ENCODE measurements at regions not wholly inside any gene's neighbourhood (a gene's known extent, or its start where the extent isn't known, plus 50 kb on each side); places are given as distances from the start of the nearest gene placed in this dataset.
"Not testable (repeated sequence)": the region's sequence is repeated elsewhere in the genome, so short reads cannot be mapped to it uniquely, and the experiment has no call there.

GRCh38 chr5:173495225-173495904, 121.1 kb downstream of the BOD1 start:
- peak; percentile 72 for DNase-seq (ENCODE audit: low spot score)

- no peak for DNase-seq (ENCODE audit: low spot score)
Observed at GRCh38 chr5:173494446-173494845, 122.0 kb downstream of the BOD1 start.

GRCh38 chr5:173493846-173494245, 122.6 kb downstream of the BOD1 start:
- no peak for DNase-seq (ENCODE audit: low spot score)

GRCh38 chr5:173493040-173493439, 123.4 kb downstream of the BOD1 start:
- no peak for DNase-seq (ENCODE audit: low spot score)

- no peak for DNase-seq (ENCODE audit: low spot score)
Observed at GRCh38 chr5:173490681-173491080, 125.8 kb downstream of the BOD1 start.

GRCh38 chr5:173488144-173488543, 128.3 kb downstream of the BOD1 start:
- no peak for DNase-seq (ENCODE audit: low spot score)

- DNase-seq (ENCODE audit: low spot score): no peak
Observed at GRCh38 chr5:173487300-173487699, 129.2 kb downstream of the BOD1 start.

- DNase-seq (ENCODE audit: low spot score): no peak
Observed at GRCh38 chr5:173486355-173487225, 129.9 kb downstream of the BOD1 start.

GRCh38 chr5:173484569-173484968, 131.9 kb downstream of the BOD1 start:
- no peak for DNase-seq (ENCODE audit: low spot score)

GRCh38 chr5:173483599-173483998, 132.9 kb downstream of the BOD1 start:
- not testable (repeated sequence) for DNase-seq (ENCODE audit: low spot score)

- DNase-seq (ENCODE audit: low spot score): no peak
Observed at GRCh38 chr5:173483160-173483559, 133.3 kb downstream of the BOD1 start.

GRCh38 chr5:173481821-173482220, 134.6 kb downstream of the BOD1 start:
- no peak for DNase-seq (ENCODE audit: low spot score)

GRCh38 chr5:173480896-173481295, 135.6 kb downstream of the BOD1 start:
- DNase-seq (ENCODE audit: low spot score): no peak

- DNase-seq (ENCODE audit: low spot score): no peak
Observed at GRCh38 chr5:173479711-173480110, 136.7 kb downstream of the BOD1 start.

GRCh38 chr5:173477345-173478040, 139.0 kb downstream of the BOD1 start:
- DNase-seq (ENCODE audit: low spot score): peak; percentile 61

- DNase-seq (ENCODE audit: low spot score): no peak
Observed at GRCh38 chr5:173475780-173476179, 140.7 kb downstream of the BOD1 start.

- DNase-seq (ENCODE audit: low spot score): peak; percentile 62
Observed at GRCh38 chr5:173474881-173475287, 141.6 kb downstream of the BOD1 start.

GRCh38 chr5:173473288-173473687, 143.2 kb downstream of the BOD1 start:
- no peak for DNase-seq (ENCODE audit: low spot score)

- DNase-seq (ENCODE audit: low spot score): peak; percentile 51
Observed at GRCh38 chr5:173472784-173473278, 143.6 kb downstream of the BOD1 start.

- DNase-seq (ENCODE audit: low spot score): peak; percentile 81
Observed at GRCh38 chr5:173472164-173472563, 143.9 kb upstream of the STC2 start.

- DNase-seq (ENCODE audit: low spot score): no peak
Observed at GRCh38 chr5:173468821-173469251, 140.6 kb upstream of the STC2 start.

GRCh38 chr5:173466227-173466626, 138.0 kb upstream of the STC2 start:
- no peak for DNase-seq (ENCODE audit: low spot score)

- no peak for DNase-seq (ENCODE audit: low spot score)
Observed at GRCh38 chr5:173464813-173465212, 136.6 kb upstream of the STC2 start.
